GM23338 (cell line): ENCODE measurements at regions not wholly inside any gene's neighbourhood (a gene's known extent, or its start where the extent isn't known, plus 50 kb on each side); places are given as distances from the start of the nearest gene placed in this dataset.

Experiments used
- ATAC-seq: fragments of 200-7000 bp; cut with Tn5 transposase; 3 replicates; pipeline ENCODE4 v1.9.1; 2020
- DNase-seq: peaks from one replicate; pipeline ENCODE4 v3.0.0-alpha.2; 2015; ENCODE audit warnings: low spot score
- H2AFZ ChIP-seq: fragments of 200-600 bp; sonication (generic); 2 replicates; pipeline ENCODE4 v1.8.0; 2016; ENCODE audit warnings: antibody characterized with exemption, mild to moderate bottlenecking, moderate library complexity
- H3F3A ChIP-seq: fragments of 200-600 bp; sonication (generic); replicated peaks from 2 replicates; pipeline ENCODE4 v1.8.0; 2017; ENCODE audit warnings: antibody characterized with exemption, mixed run types, low read depth
- H3K27ac ChIP-seq: fragments of 200-600 bp; sonication (generic); 2 replicates; pipeline ENCODE4 v1.6.1; 2016; ENCODE audit warnings: low read depth
- H3K27me3 ChIP-seq: fragments of 200-600 bp; sonication (generic); 2 replicates; pipeline ENCODE4 v1.8.0; 2016; ENCODE audit warnings: mild to moderate bottlenecking, mixed run types, moderate library complexity; ENCODE audit not compliant: insufficient read depth
- H3K36me3 ChIP-seq: fragments of 200-600 bp; sonication (generic); 2 replicates; pipeline ENCODE4 v1.8.0; 2016; ENCODE audit warnings: mild to moderate bottlenecking; ENCODE audit not compliant: insufficient read depth
- H3K4me1 ChIP-seq: fragments of 200-600 bp; sonication (generic); 2 replicates; pipeline ENCODE4 v1.8.0; 2016; ENCODE audit warnings: mild to moderate bottlenecking, moderate library complexity; ENCODE audit not compliant: insufficient read depth
- H3K4me2 ChIP-seq: fragments of 200-600 bp; sonication (generic); 2 replicates; pipeline ENCODE4 v1.7.1; 2017; ENCODE audit warnings: mixed run types
- H3K4me3 ChIP-seq: fragments of 200-600 bp; sonication (generic); 2 replicates; pipeline ENCODE4 v1.6.1; 2016; ENCODE audit warnings: mixed run types
- H3K79me2 ChIP-seq: fragments of 200-600 bp; sonication (generic); replicated peaks from 2 replicates; pipeline ENCODE4 v1.8.0; 2017; ENCODE audit warnings: mild to moderate bottlenecking; ENCODE audit not compliant: insufficient read depth
- H3K9me2 ChIP-seq: fragments of 200-600 bp; sonication (generic); 2 replicates; pipeline ENCODE4 v1.8.0; 2017; ENCODE audit not compliant: insufficient read depth
- H4K20me1 ChIP-seq: fragments of 200-600 bp; sonication (generic); replicated peaks from 2 replicates; pipeline ENCODE4 v1.8.0; 2017; ENCODE audit warnings: mild to moderate bottlenecking; ENCODE audit not compliant: insufficient read depth
- H3K27ac Mint-ChIP-seq: 2 replicates; pipeline ENCODE4 v1.8.0; 2020; ENCODE audit warnings: inconsistent platforms, mild to moderate bottlenecking, moderate library complexity, mixed read lengths
- H3K27me3 Mint-ChIP-seq: 3 replicates; pipeline ENCODE4 v1.8.0; 2022; ENCODE audit warnings: low read depth, mild to moderate bottlenecking, moderate library complexity, mixed read lengths, inconsistent platforms; ENCODE audit not compliant: insufficient read depth, poor library complexity
- H3K36me3 Mint-ChIP-seq: 3 replicates; pipeline ENCODE4 v1.8.0; 2021; ENCODE audit warnings: low read depth, mild to moderate bottlenecking, inconsistent platforms, moderate library complexity, mixed read lengths
- H3K4me1 Mint-ChIP-seq: 3 replicates; pipeline ENCODE4 v1.8.0; 2020; ENCODE audit warnings: mild to moderate bottlenecking, inconsistent platforms, mixed read lengths
- H3K4me3 Mint-ChIP-seq: 3 replicates; pipeline ENCODE4 v1.8.0; 2021; ENCODE audit warnings: moderate library complexity, mild to moderate bottlenecking, inconsistent platforms, mixed read lengths
- H3K9me3 Mint-ChIP-seq: 3 replicates; pipeline ENCODE4 v1.8.0; 2020; ENCODE audit warnings: moderate library complexity, mild to moderate bottlenecking, inconsistent platforms, mixed read lengths
- ZNF114 ChIP-seq: fragments of 250-450 bp; sonication (Bioruptor Pico); IDR thresholded peaks from 2 replicates; pipeline ENCODE4 v1.5.0; 2020; ENCODE audit warnings: mild to moderate bottlenecking, moderate library complexity
- TF ChIP-seq, protein P1 (sequence below): fragments of 250-450 bp; sonication (Bioruptor Pico); IDR thresholded peaks from 2 replicates; pipeline ENCODE4 v1.5.0; 2020; ENCODE audit warnings: mild to moderate bottlenecking, moderate library complexity
- TF ChIP-seq, protein P2 (sequence below): IDR thresholded peaks from 2 replicates; pipeline ENCODE4 v1.6.1; 2016; ENCODE audit warnings: antibody characterized with exemption
- TF ChIP-seq, protein P3 (sequence below), 2 experiments: fragments of 200-600 bp in 1 of 2; sonication (generic) in 1 of 2; conservative IDR thresholded peaks; 2 replicates each; pipeline versions ENCODE4 v1.5.1 to v1.6.1; 2016 to 2017; ENCODE audit warnings: antibody characterized with exemption in 2 of 2, low read depth in 2 of 2, mild to moderate bottlenecking in 2 of 2, moderate library complexity in 1 of 2

DNA sequence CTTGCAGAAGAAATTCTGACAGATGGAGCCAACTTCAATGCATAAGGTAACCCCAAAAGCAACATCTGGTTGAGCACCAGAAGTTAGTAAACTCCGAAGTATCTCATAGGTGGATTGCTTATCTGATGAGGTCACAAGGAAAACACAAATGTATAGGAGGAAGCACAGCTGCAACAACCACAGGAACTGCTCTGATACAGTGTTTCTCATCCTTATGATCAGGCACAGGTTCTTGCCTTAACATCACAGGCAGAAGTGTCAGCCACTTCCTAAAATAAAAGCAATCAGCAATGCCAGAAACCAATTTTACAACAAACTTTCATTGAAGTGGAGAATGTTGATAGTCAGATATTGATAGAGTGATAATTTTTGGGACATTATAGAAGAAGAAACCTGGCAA, 530.3 kb upstream of the FAT3 start:
- Mint-ChIP-seq H3K36me3 (no peaks in the 10 kb centered on the region), H3K27me3 (no peaks in the 10 kb centered on the region), H3K4me1 (peaks cover 13% of the 10 kb centered on the region), H3K9me3 (no peaks in the 10 kb centered on the region), H3K27ac (no peak overlapping the region), H3K4me3 (no peak overlapping the region)
- no peak overlapping the region for H3K27ac ChIP-seq
- H3K79me2 ChIP-seq, result no peaks in the 10 kb centered on the region
- no peak overlapping the region for H3K4me3 ChIP-seq
- ATAC-seq (no peak), DNase-seq (no peak)
- H2AFZ ChIP-seq, result no peak overlapping the region
- H3K36me3 ChIP-seq, result no peaks in the 10 kb centered on the region
- H3K9me2 ChIP-seq, result no peaks in the 10 kb centered on the region
- no peak overlapping the region for H3K4me2 ChIP-seq
- H3K4me1 ChIP-seq, result peaks cover 12% of the 10 kb centered on the region; the same call in 1 of the 2 replicates
- H4K20me1 ChIP-seq, result no peaks in the 10 kb centered on the region
- no peaks in the 10 kb centered on the region for H3F3A ChIP-seq
- TF ChIP-seq, protein P1, sequence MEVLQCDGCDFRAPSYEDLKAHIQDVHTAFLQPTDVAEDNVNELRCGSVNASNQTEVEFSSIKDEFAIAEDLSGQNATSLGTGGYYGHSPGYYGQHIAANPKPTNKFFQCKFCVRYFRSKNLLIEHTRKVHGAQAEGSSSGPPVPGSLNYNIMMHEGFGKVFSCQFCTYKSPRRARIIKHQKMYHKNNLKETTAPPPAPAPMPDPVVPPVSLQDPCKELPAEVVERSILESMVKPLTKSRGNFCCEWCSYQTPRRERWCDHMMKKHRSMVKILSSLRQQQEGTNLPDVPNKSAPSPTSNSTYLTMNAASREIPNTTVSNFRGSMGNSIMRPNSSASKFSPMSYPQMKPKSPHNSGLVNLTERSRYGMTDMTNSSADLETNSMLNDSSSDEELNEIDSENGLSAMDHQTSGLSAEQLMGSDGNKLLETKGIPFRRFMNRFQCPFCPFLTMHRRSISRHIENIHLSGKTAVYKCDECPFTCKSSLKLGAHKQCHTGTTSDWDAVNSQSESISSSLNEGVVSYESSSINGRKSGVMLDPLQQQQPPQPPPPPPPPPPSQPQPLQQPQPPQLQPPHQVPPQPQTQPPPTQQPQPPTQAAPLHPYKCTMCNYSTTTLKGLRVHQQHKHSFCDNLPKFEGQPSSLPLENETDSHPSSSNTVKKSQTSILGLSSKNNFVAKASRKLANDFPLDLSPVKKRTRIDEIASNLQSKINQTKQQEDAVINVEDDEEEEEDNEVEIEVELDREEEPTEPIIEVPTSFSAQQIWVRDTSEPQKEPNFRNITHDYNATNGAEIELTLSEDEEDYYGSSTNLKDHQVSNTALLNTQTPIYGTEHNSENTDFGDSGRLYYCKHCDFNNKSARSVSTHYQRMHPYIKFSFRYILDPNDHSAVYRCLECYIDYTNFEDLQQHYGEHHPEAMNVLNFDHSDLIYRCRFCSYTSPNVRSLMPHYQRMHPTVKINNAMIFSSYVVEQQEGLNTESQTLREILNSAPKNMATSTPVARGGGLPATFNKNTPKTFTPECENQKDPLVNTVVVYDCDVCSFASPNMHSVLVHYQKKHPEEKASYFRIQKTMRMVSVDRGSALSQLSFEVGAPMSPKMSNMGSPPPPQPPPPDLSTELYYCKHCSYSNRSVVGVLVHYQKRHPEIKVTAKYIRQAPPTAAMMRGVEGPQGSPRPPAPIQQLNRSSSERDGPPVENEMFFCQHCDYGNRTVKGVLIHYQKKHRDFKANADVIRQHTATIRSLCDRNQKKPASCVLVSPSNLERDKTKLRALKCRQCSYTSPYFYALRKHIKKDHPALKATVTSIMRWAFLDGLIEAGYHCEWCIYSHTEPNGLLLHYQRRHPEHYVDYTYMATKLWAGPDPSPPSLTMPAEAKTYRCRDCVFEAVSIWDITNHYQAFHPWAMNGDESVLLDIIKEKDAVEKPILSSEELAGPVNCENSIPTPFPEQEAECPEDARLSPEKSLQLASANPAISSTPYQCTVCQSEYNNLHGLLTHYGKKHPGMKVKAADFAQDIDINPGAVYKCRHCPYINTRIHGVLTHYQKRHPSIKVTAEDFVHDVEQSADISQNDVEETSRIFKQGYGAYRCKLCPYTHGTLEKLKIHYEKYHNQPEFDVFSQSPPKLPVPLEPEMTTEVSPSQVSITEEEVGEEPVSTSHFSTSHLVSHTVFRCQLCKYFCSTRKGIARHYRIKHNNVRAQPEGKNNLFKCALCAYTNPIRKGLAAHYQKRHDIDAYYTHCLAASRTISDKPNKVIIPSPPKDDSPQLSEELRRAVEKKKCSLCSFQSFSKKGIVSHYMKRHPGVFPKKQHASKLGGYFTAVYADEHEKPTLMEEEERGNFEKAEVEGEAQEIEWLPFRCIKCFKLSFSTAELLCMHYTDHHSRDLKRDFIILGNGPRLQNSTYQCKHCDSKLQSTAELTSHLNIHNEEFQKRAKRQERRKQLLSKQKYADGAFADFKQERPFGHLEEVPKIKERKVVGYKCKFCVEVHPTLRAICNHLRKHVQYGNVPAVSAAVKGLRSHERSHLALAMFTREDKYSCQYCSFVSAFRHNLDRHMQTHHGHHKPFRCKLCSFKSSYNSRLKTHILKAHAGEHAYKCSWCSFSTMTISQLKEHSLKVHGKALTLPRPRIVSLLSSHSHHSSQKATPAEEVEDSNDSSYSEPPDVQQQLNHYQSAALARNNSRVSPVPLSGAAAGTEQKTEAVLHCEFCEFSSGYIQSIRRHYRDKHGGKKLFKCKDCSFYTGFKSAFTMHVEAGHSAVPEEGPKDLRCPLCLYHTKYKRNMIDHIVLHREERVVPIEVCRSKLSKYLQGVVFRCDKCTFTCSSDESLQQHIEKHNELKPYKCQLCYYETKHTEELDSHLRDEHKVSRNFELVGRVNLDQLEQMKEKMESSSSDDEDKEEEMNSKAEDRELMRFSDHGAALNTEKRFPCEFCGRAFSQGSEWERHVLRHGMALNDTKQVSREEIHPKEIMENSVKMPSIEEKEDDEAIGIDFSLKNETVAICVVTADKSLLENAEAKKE (CRISPR knock-in tag), result no peak
- TF ChIP-seq, protein P2, sequence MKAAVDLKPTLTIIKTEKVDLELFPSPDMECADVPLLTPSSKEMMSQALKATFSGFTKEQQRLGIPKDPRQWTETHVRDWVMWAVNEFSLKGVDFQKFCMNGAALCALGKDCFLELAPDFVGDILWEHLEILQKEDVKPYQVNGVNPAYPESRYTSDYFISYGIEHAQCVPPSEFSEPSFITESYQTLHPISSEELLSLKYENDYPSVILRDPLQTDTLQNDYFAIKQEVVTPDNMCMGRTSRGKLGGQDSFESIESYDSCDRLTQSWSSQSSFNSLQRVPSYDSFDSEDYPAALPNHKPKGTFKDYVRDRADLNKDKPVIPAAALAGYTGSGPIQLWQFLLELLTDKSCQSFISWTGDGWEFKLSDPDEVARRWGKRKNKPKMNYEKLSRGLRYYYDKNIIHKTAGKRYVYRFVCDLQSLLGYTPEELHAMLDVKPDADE, result no peak
- no peak for TF ChIP-seq ZNF114
- TF ChIP-seq, protein P3, sequence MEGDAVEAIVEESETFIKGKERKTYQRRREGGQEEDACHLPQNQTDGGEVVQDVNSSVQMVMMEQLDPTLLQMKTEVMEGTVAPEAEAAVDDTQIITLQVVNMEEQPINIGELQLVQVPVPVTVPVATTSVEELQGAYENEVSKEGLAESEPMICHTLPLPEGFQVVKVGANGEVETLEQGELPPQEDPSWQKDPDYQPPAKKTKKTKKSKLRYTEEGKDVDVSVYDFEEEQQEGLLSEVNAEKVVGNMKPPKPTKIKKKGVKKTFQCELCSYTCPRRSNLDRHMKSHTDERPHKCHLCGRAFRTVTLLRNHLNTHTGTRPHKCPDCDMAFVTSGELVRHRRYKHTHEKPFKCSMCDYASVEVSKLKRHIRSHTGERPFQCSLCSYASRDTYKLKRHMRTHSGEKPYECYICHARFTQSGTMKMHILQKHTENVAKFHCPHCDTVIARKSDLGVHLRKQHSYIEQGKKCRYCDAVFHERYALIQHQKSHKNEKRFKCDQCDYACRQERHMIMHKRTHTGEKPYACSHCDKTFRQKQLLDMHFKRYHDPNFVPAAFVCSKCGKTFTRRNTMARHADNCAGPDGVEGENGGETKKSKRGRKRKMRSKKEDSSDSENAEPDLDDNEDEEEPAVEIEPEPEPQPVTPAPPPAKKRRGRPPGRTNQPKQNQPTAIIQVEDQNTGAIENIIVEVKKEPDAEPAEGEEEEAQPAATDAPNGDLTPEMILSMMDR (conservative IDR thresholded peaks at IDR 0.05; ENCODE audit: low read depth in 2 of 2), result no peak
- H3K27me3 ChIP-seq, result no peaks in the 10 kb centered on the region
